A673 (cell line): ENCODE measurements at regions not wholly inside any gene's neighbourhood (a gene's known extent, or its start where the extent isn't known, plus 50 kb on each side); places are given as distances from the start of the nearest gene placed in this dataset.

Experiments used
- BruUV-seq: library from RNA; stranded (reverse); fragments of 400-500 nt; replicated peaks from 2 replicates; lab custom pipeline; 2021; lab: Mats Ljungman, UMichigan
- CTCF ChIA-PET: fragments of 300-600 bp; sonication (Branson Sonifier 250); formaldehyde crosslinking; loops from one replicate; lab custom pipeline; 2022; ENCODE audit warnings: antibody characterized with exemption; lab: Charles Lee
- POLR2A ChIA-PET: fragments of 300-600 bp; sonication (Branson Sonifier 250); formaldehyde crosslinking; loops from one replicate; lab custom pipeline; 2022; ENCODE audit warnings: antibody characterized with exemption; ENCODE audit not compliant: low non-redundant PET; lab: Charles Lee
- DNase-seq: peaks from one replicate; pipeline ENCODE4 v3.0.0-alpha.2; 2015; ENCODE audit warnings: low spot score
- H3K27ac ChIP-seq: fragments of 200-600 bp; sonication (generic); 2 replicates; pipeline ENCODE4 v1.5.1; 2016; ENCODE audit warnings: mixed run types, low read depth, mild to moderate bottlenecking, mixed read lengths, antibody characterized with exemption, low read length; ENCODE audit not compliant: poor library complexity, severe bottlenecking
- H3K27me3 ChIP-seq: fragments of 200-600 bp; sonication (generic); replicated peaks from 2 replicates; pipeline ENCODE4 v1.6.1; 2017; ENCODE audit warnings: mixed run types, low read depth, mild to moderate bottlenecking, mixed read lengths, antibody characterized with exemption, low read length; ENCODE audit not compliant: insufficient read depth, poor library complexity
- H3K36me3 ChIP-seq: fragments of 200-600 bp; sonication (generic); 2 replicates; pipeline ENCODE4 v1.6.1; 2016; ENCODE audit warnings: mixed run types, mild to moderate bottlenecking, mixed read lengths, antibody characterized with exemption, low read length; ENCODE audit not compliant: insufficient read depth, poor library complexity, severe bottlenecking
- H3K4me1 ChIP-seq: fragments of 200-600 bp; sonication (generic); 2 replicates; pipeline ENCODE4 v1.6.1; 2017; ENCODE audit warnings: mixed run types, mild to moderate bottlenecking, mixed read lengths, antibody characterized with exemption, low read length; ENCODE audit not compliant: insufficient read depth, poor library complexity, severe bottlenecking
- H3K4me3 ChIP-seq: fragments of 200-600 bp; sonication (generic); 2 replicates; pipeline ENCODE4 v1.5.1; 2016; ENCODE audit warnings: low read depth, mixed run types, mild to moderate bottlenecking, mixed read lengths, low read length; ENCODE audit not compliant: poor library complexity, severe bottlenecking
- H3K9me3 ChIP-seq: fragments of 200-600 bp; sonication (generic); 2 replicates; pipeline ENCODE4 v1.6.1; 2016; ENCODE audit warnings: mixed run types, low read depth, mild to moderate bottlenecking, mixed read lengths, antibody characterized with exemption, low read length; ENCODE audit not compliant: poor library complexity, severe bottlenecking
- CTCF ChIP-seq: fragments of 300-800, 200-600 bp; sonication (generic); conservative IDR thresholded peaks from 2 replicates; pipeline ENCODE4 v1.5.1; 2017; ENCODE audit warnings: low read depth, mild to moderate bottlenecking, antibody characterized with exemption, low read length, moderate library complexity, mixed read lengths
- EZH2 ChIP-seq: fragments of 200-600 bp; sonication (generic); IDR thresholded peaks from 2 replicates; pipeline ENCODE4 v1.6.1; 2017; ENCODE audit warnings: borderline replicate concordance, low read depth, mild to moderate bottlenecking, mixed read lengths, antibody characterized with exemption, low read length; ENCODE audit not compliant: poor library complexity, severe bottlenecking
- intact Hi-C: fragments of 100-400 bp; cut with micrococcal nuclease; formaldehyde crosslinking; loops from one replicate; pipeline ENCODE4 v1.10.0; 2022; ENCODE audit not compliant: unreplicated experiment

GRCh38 chr10:45500798-45501197 is 126.8 kb downstream of the ALOX5 start:
- BruUV-seq, result no TSS peak
- Histone ChIP-seq H3K9me3 (peaks cover 4% of the 10 kb centered on the region), H3K36me3 (no peaks in the 10 kb centered on the region), H3K4me1 (no peaks in the 10 kb centered on the region), H3K27ac (no peak overlapping the region), H3K27me3 (no peaks in the 10 kb centered on the region), H3K4me3 (no peak overlapping the region)
- intact Hi-C loops, result no loop called here
- DNase-seq, result no peak
- TF ChIP-seq CTCF (no peak), EZH2 (no peak)
- ChIA-PET POLR2A (no interaction called here), CTCF (no interaction called here)

GRCh38 chr10:45500304-45500703 is 126.3 kb downstream of the ALOX5 start:
- Histone ChIP-seq H3K9me3 (peaks cover 7% of the 10 kb centered on the region), H3K4me3 (no peak overlapping the region), H3K27ac (no peak overlapping the region), H3K4me1 (no peaks in the 10 kb centered on the region), H3K27me3 (no peaks in the 10 kb centered on the region), H3K36me3 (no peaks in the 10 kb centered on the region)
- no peak for DNase-seq
- ChIA-PET CTCF (no interaction called here), POLR2A (no interaction called here)
- TF ChIP-seq CTCF (no peak), EZH2 (no peak)
- intact Hi-C loops, result no loop called here
- BruUV-seq, result no TSS peak

- Histone ChIP-seq H3K27ac (no peak overlapping the region), H3K4me3 (no peak overlapping the region), H3K36me3 (no peaks in the 10 kb centered on the region), H3K27me3 (no peaks in the 10 kb centered on the region), H3K9me3 (peaks cover 10% of the 10 kb centered on the region), H3K4me1 (no peaks in the 10 kb centered on the region)
- ChIA-PET POLR2A (no interaction called here), CTCF (no interaction called here)
- TF ChIP-seq EZH2, result no peak
- no peak for TF ChIP-seq CTCF
- BruUV-seq, result no TSS peak
- no peak for DNase-seq
- intact Hi-C loops, result no loop called here
Observed at GRCh38 chr10:45495438-45496152, 121.6 kb downstream of the ALOX5 start.
